ENCODE measurements at regions not wholly inside any gene's neighbourhood (a gene's known extent, or its start where the extent isn't known, plus 50 kb on each side); places are given as distances from the start of the nearest gene placed in this dataset.

DNA sequence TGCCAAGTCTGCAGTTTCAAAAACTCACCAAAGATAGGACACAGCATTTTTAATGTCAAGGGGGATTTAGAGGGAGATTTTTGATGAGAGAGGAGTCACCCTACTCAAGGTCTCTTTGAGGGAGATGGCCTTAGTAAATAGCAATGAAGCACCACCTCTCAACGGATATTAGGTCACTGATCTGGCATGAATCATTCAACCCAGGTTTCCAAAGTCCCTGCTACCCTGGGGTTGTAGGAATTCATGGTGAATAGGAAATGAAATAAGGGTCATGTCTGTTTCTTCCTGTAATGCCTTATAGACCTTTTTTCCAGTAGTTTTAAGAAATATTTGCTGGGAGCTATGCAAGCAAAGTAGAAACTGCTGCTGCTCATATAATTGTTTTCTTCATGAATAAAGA, 2154.9 kb downstream of the LRRC4C start:
- H3K27me3 ChIP-seq (replicated peaks in 1 of 2; ENCODE audit: control insufficient read depth in 2 of 2, insufficient read depth in 2 of 2, low read length in 1 of 2), result no peaks in the 10 kb centered on the region
- ATAC-seq (no peak), FAIRE-seq (no peak), DNase-seq (ENCODE audit: low read depth, low spot score) (no peak)
- 0% methylated on average over 1 of the region's 1 CpG for WGBS (ENCODE audit: insufficient coverage, insufficient replicate concordance, low lambda C conversion rate, missing lambda C conversion rate)
- ChIA-PET RAD21 (ENCODE audit: unreplicated experiment) (no interaction called here), CTCF (no interaction called here), SMC1A (ENCODE audit: uncharacterized antibody, unreplicated experiment) (no interaction called here), POLR2A (no interaction called here)
- in situ Hi-C loops (cut with MboI), result no loop called here
- H3K27ac ChIP-seq (ENCODE audit: control insufficient read depth, insufficient read depth), result no peak overlapping the region
- intact Hi-C loops (cut with micrococcal nuclease; ENCODE audit: unreplicated experiment), result no loop called here
- no peaks in the 10 kb centered on the region for H3K79me2 ChIP-seq (ENCODE audit: control insufficient read depth, insufficient read depth, low read length)
- H4K20me1 ChIP-seq (ENCODE audit: control insufficient read depth, insufficient read depth), result no peaks in the 10 kb centered on the region
- H3K4me2 ChIP-seq (ENCODE audit: control insufficient read depth, insufficient read depth), result no peak overlapping the region
- no peak overlapping the region for H2AFZ ChIP-seq (ENCODE audit: control insufficient read depth, low read depth, low read length)
- no TSS peak for BruUV-seq (replicated peaks)
- H3K4me1 ChIP-seq (ENCODE audit: control insufficient read depth, insufficient read depth, low read length), result no peaks in the 10 kb centered on the region
- H3K9ac ChIP-seq (ENCODE audit: control insufficient read depth, insufficient read depth, low read length), result no peak overlapping the region
- no peak overlapping the region for H3K4me3 ChIP-seq
- no peaks in the 10 kb centered on the region for H3K36me3 ChIP-seq (ENCODE audit: control insufficient read depth in 2 of 2, insufficient read depth in 2 of 2, low read length in 1 of 2)
- no peak for TF ChIP-seq ZNF622 (IDR thresholded peaks at IDR 0.05)
- TF ChIP-seq, protein P1, sequence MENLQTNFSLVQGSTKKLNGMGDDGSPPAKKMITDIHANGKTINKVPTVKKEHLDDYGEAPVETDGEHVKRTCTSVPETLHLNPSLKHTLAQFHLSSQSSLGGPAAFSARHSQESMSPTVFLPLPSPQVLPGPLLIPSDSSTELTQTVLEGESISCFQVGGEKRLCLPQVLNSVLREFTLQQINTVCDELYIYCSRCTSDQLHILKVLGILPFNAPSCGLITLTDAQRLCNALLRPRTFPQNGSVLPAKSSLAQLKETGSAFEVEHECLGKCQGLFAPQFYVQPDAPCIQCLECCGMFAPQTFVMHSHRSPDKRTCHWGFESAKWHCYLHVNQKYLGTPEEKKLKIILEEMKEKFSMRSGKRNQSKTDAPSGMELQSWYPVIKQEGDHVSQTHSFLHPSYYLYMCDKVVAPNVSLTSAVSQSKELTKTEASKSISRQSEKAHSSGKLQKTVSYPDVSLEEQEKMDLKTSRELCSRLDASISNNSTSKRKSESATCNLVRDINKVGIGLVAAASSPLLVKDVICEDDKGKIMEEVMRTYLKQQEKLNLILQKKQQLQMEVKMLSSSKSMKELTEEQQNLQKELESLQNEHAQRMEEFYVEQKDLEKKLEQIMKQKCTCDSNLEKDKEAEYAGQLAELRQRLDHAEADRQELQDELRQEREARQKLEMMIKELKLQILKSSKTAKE (IDR thresholded peaks at IDR 0.05; ENCODE audit: low read depth, poor library complexity, severe bottlenecking), result no peak
- TF ChIP-seq, protein P2, sequence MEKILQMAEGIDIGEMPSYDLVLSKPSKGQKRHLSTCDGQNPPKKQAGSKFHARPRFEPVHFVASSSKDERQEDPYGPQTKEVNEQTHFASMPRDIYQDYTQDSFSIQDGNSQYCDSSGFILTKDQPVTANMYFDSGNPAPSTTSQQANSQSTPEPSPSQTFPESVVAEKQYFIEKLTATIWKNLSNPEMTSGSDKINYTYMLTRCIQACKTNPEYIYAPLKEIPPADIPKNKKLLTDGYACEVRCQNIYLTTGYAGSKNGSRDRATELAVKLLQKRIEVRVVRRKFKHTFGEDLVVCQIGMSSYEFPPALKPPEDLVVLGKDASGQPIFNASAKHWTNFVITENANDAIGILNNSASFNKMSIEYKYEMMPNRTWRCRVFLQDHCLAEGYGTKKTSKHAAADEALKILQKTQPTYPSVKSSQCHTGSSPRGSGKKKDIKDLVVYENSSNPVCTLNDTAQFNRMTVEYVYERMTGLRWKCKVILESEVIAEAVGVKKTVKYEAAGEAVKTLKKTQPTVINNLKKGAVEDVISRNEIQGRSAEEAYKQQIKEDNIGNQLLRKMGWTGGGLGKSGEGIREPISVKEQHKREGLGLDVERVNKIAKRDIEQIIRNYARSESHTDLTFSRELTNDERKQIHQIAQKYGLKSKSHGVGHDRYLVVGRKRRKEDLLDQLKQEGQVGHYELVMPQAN (conservative IDR thresholded peaks at IDR 0.05), result no peak
- no peak for TF ChIP-seq RBBP5 (conservative IDR thresholded peaks at IDR 0.05)
- no peak for TF ChIP-seq MEF2B (IDR thresholded peaks at IDR 0.05; ENCODE audit: partially characterized antibody, poor library complexity, severe bottlenecking)
- TF ChIP-seq, protein P3, sequence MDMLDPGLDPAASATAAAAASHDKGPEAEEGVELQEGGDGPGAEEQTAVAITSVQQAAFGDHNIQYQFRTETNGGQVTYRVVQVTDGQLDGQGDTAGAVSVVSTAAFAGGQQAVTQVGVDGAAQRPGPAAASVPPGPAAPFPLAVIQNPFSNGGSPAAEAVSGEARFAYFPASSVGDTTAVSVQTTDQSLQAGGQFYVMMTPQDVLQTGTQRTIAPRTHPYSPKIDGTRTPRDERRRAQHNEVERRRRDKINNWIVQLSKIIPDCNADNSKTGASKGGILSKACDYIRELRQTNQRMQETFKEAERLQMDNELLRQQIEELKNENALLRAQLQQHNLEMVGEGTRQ (IDR thresholded peaks at IDR 0.05; ENCODE audit: borderline replicate concordance, low read depth, low read length), result no peak
- TF ChIP-seq SP1 (IDR thresholded peaks at IDR 0.05; ENCODE audit: low read depth, low read length), result no peak
- no peak for TF ChIP-seq NFYB (IDR thresholded peaks at IDR 0.05; ENCODE audit: insufficient read depth, low read depth, low read length)
- TF ChIP-seq ZNF207 (IDR thresholded peaks at IDR 0.05; ENCODE audit: borderline replicate concordance), result no peak
- TF ChIP-seq MTA2 (IDR thresholded peaks at IDR 0.05; ENCODE audit: low read depth), result no peak
- TF ChIP-seq LARP7 (IDR thresholded peaks at IDR 0.05), result no peak
- no peak for TF ChIP-seq IRF4 (IDR thresholded peaks at IDR 0.05; ENCODE audit: low read depth, low read length)
- TF ChIP-seq CBX5 (IDR thresholded peaks at IDR 0.05; ENCODE audit: low read depth), result no peak
- no peak for TF ChIP-seq NFIC (IDR thresholded peaks at IDR 0.05; ENCODE audit: low read depth, low read length)
- no peaks in the 10 kb centered on the region for H3K9me3 ChIP-seq (replicated peaks; ENCODE audit: control insufficient read depth, insufficient read depth, low read length)

Data from GM12878 (cell line).